Loucy (cell line): ENCODE measurements at regions not wholly inside any gene's neighbourhood (a gene's known extent, or its start where the extent isn't known, plus 50 kb on each side); places are given as distances from the start of the nearest gene placed in this dataset.

Experiments
- EZH2phosphoT487 ChIP-seq: fragments of 200-600 bp; IDR thresholded peaks from 2 replicates; pipeline ENCODE4 v1.6.1; 2018; ENCODE audit warnings: antibody characterized with exemption, mild to moderate bottlenecking, moderate library complexity, borderline replicate concordance
- TF ChIP-seq, protein P1 (sequence below): fragments of 200-600 bp; sonication (generic); conservative IDR thresholded peaks from 2 replicates; pipeline ENCODE4 v1.5.1; 2014; ENCODE audit warnings: mild to moderate bottlenecking, antibody characterized with exemption, low read length

DNA sequence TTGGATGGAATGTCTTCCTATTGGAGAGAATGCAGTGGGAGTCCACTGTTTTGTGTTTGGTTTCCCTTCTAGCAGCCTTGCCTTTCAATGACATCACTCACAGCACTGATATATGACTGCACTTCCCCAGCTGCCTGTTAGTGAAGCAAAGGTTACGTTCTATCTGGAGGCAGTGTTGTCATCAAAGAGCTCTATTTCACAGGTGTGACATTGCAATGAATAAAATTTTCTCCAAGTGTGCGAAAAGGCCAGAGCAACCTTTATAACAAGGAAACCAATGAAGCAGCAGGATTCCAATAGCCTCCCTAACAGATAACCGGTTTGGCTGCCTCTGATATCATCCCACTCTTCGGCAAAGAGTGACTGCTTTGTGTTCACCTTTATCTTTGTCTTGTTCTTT, 523.5 kb upstream of the ZNF608 start:
- TF ChIP-seq, protein P1, sequence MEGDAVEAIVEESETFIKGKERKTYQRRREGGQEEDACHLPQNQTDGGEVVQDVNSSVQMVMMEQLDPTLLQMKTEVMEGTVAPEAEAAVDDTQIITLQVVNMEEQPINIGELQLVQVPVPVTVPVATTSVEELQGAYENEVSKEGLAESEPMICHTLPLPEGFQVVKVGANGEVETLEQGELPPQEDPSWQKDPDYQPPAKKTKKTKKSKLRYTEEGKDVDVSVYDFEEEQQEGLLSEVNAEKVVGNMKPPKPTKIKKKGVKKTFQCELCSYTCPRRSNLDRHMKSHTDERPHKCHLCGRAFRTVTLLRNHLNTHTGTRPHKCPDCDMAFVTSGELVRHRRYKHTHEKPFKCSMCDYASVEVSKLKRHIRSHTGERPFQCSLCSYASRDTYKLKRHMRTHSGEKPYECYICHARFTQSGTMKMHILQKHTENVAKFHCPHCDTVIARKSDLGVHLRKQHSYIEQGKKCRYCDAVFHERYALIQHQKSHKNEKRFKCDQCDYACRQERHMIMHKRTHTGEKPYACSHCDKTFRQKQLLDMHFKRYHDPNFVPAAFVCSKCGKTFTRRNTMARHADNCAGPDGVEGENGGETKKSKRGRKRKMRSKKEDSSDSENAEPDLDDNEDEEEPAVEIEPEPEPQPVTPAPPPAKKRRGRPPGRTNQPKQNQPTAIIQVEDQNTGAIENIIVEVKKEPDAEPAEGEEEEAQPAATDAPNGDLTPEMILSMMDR = no peak
- no peak for TF ChIP-seq EZH2phosphoT487
